Uterus (tissue), 2 donors: ENCODE measurements at regions not wholly inside any gene's neighbourhood (a gene's known extent, or its start where the extent isn't known, plus 50 kb on each side); places are given as distances from the start of the nearest gene placed in this dataset.

ENCODE experiments used
- POLR2A ChIP-seq, 2 donors: fragments of 450-650 bp; IDR thresholded peaks; one replicate each; pipeline ENCODE4 v1.6.1; 2016; ENCODE audit warnings: antibody characterized with exemption in 2 of 2, mild to moderate bottlenecking in 1 of 2, moderate library complexity in 1 of 2
- TF ChIP-seq, protein P1 (sequence below), 4 experiments: fragments of 200-600 bp in 2 of 4; fragments of 450-650 bp in 2 of 4; sonication (generic) in 2 of 4; IDR thresholded peaks; one replicate each; pipeline ENCODE4 v1.5.1; 2016 to 2019; ENCODE audit warnings: antibody characterized with exemption in 4 of 4, mild to moderate bottlenecking in 2 of 4, moderate library complexity in 1 of 4

DNA sequence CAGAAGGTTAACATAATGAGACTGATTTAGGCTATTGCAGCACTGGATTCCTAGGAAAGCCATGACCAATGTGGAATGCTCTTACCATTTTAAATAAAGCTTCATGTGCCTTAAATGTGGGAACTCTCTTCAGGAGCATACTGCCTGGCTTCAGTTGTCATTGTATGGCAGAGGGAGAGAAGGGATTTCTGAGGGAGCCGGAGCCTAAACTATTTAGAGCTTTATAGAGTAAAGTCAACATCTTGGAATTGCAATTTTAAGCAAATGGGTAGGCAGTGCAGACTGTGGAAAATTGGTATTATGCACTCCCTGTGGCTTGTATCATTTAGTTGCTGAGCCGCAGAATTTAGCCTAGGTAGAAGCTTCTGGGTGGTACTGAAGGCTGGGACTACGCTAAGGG, 2041.4 kb downstream of the PCDH9 start:
- no peak for TF ChIP-seq POLR2A (IDR thresholded peaks at IDR 0.05)
- TF ChIP-seq, protein P1, sequence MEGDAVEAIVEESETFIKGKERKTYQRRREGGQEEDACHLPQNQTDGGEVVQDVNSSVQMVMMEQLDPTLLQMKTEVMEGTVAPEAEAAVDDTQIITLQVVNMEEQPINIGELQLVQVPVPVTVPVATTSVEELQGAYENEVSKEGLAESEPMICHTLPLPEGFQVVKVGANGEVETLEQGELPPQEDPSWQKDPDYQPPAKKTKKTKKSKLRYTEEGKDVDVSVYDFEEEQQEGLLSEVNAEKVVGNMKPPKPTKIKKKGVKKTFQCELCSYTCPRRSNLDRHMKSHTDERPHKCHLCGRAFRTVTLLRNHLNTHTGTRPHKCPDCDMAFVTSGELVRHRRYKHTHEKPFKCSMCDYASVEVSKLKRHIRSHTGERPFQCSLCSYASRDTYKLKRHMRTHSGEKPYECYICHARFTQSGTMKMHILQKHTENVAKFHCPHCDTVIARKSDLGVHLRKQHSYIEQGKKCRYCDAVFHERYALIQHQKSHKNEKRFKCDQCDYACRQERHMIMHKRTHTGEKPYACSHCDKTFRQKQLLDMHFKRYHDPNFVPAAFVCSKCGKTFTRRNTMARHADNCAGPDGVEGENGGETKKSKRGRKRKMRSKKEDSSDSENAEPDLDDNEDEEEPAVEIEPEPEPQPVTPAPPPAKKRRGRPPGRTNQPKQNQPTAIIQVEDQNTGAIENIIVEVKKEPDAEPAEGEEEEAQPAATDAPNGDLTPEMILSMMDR (IDR thresholded peaks at IDR 0.05): no peak
